ENCODE measurements at regions not wholly inside any gene's neighbourhood (a gene's known extent, or its start where the extent isn't known, plus 50 kb on each side); places are given as distances from the start of the nearest gene placed in this dataset.
"Not testable (repeated sequence)": the region's sequence is repeated elsewhere in the genome, so short reads cannot be mapped to it uniquely, and the experiment has no call there.

- peak; percentile 48 for DNase-seq (ENCODE audit: low read depth)
- no peak for TF ChIP-seq CTCF (IDR thresholded peaks at IDR 0.05; ENCODE audit: insufficient read depth, low read depth, low read length)
- no peak overlapping the region for H3K4me3 ChIP-seq (ENCODE audit: low read depth, low read length)
Observed at GRCh38 chr5:57745700-57746651, 263.4 kb upstream of the ACTBL2 start.

- TF ChIP-seq CTCF (IDR thresholded peaks at IDR 0.05; ENCODE audit: insufficient read depth, low read depth, low read length) = no peak
- DNase-seq (ENCODE audit: low read depth) = peak; percentile 44
- no peak overlapping the region for H3K4me3 ChIP-seq (ENCODE audit: low read depth, low read length)
Observed at GRCh38 chr5:57745029-57745428, 262.4 kb upstream of the ACTBL2 start.

GRCh38 chr5:57741336-57741735, 258.7 kb upstream of the ACTBL2 start:
- H3K4me3 ChIP-seq (ENCODE audit: low read depth, low read length) = no peak overlapping the region
- TF ChIP-seq CTCF (IDR thresholded peaks at IDR 0.05; ENCODE audit: insufficient read depth, low read depth, low read length) = no peak
- DNase-seq (ENCODE audit: low read depth) = no peak

DNA sequence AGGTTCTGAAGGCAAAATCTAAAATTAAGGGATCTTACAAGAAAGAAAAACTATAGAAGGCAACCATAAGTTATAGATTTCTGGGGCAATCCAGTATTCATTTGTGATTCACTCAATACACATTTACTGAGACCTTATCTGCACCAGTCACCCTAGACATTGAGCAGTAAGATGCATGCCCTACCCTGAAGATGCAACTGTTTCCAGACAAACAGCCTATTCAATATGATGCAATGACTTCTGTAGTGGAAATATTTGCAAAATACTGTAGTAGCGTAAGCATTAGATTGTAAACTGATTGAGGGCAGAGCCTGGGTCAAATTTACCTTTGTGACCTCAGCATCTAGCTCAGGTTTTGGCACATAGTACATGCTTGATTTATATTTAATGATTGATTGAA, 256.2 kb upstream of the ACTBL2 start:
- TF ChIP-seq CTCF (IDR thresholded peaks at IDR 0.05; ENCODE audit: insufficient read depth, low read depth, low read length) = no peak
- no peak for DNase-seq (ENCODE audit: low read depth)
- H3K4me3 ChIP-seq (ENCODE audit: low read depth, low read length) = no peak overlapping the region

- H3K4me3 ChIP-seq (ENCODE audit: low read depth, low read length) = no peak overlapping the region
- no peak for DNase-seq (ENCODE audit: low read depth)
- TF ChIP-seq CTCF (IDR thresholded peaks at IDR 0.05; ENCODE audit: insufficient read depth, low read depth, low read length) = no peak
Observed at GRCh38 chr5:57738301-57738700, 255.7 kb upstream of the ACTBL2 start.

GRCh38 chr5:57736716-57737115, 254.1 kb upstream of the ACTBL2 start:
- no peak for DNase-seq (ENCODE audit: low read depth)
- TF ChIP-seq CTCF (IDR thresholded peaks at IDR 0.05; ENCODE audit: insufficient read depth, low read depth, low read length) = no peak

DNA sequence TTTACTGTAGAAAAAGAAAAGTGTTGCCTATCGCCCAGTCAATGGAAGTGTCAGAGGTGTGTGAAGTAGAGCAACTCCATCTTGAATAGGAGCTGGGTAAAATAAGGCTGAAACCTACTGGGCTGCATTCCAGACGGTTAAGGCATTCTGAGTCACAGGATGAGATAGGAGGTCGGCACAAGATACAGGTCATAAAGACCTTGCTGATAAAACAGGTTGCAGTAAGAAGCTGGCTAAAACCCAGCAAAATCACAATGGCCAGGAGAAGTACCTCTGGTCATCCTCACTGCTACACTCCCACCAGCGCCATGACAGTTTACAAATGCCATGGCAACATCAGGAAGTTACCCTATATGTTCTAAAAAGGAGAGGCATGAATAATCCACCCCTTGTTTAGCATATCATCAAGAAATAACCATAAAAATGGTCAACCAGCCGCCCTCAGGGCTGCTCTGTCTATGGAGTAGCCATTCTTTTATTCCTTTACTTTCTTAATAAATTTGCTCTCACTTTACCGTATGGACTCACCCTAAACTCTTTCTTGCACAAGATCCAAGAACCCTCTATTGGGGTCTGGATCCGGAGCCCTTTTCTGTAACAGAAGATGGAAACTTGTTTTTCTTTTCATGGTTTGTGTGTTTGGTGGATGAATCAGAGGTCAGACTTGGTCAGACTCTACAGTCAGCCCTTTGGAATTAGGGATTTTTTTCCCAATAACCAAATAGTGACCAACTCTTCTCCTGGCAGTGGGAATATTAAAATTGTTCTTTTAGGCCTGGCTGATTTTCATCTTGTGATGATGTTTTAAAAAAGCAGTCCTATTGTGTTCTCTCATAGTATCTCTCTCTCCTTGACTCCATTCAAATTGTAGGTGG, 252.9 kb upstream of the ACTBL2 start:
- DNase-seq (ENCODE audit: low read depth) = peak; percentile 79
- H3K4me3 ChIP-seq (ENCODE audit: low read depth, low read length) = not testable (repeated sequence)

More at GRCh38 chr5:57736716-57737115, 254.1 kb upstream of the ACTBL2 start:
- no peak overlapping the region for H3K4me3 ChIP-seq (ENCODE audit: low read depth, low read length)
